Epithelial cell of proximal tubule (primary cell): ENCODE measurements at regions not wholly inside any gene's neighbourhood (a gene's known extent, or its start where the extent isn't known, plus 50 kb on each side); places are given as distances from the start of the nearest gene placed in this dataset.
"Not testable (repeated sequence)": the region's sequence is repeated elsewhere in the genome, so short reads cannot be mapped to it uniquely, and the experiment has no call there.

Experiments used
- DNase-seq: peaks from one replicate; pipeline ENCODE4 v3.0.0-alpha.2; 2011; ENCODE audit warnings: low read depth
- H3K4me3 ChIP-seq: 2 replicates; pipeline ENCODE4 v1.5.1; 2011; ENCODE audit warnings: low read depth, mild to moderate bottlenecking, low read length
- TF ChIP-seq, protein P1 (sequence below): conservative IDR thresholded peaks from 2 replicates; pipeline ENCODE4 v1.5.1; 2012; ENCODE audit warnings: low read depth, mild to moderate bottlenecking, low read length

DNA sequence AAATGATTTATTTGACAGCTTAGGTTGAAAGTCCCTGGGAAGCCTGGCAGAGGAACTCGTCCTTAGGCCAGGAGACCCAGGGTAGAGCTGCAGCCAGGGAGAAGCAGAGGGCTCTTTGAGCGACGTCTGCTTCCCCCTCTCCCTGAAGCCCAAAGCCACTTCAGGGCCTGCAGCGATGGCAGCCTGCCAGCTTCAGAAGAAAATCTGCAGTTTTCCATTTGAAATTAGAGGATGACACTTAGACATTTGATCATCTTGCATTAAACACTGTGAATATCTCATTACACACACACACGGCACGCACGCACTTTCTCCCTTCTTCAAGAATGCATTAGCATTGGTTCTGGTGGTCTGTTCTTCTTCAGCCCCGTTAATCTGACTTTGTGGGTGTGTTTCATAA is 96.5 kb downstream of the PLEKHG1 start:
- TF ChIP-seq, protein P1, sequence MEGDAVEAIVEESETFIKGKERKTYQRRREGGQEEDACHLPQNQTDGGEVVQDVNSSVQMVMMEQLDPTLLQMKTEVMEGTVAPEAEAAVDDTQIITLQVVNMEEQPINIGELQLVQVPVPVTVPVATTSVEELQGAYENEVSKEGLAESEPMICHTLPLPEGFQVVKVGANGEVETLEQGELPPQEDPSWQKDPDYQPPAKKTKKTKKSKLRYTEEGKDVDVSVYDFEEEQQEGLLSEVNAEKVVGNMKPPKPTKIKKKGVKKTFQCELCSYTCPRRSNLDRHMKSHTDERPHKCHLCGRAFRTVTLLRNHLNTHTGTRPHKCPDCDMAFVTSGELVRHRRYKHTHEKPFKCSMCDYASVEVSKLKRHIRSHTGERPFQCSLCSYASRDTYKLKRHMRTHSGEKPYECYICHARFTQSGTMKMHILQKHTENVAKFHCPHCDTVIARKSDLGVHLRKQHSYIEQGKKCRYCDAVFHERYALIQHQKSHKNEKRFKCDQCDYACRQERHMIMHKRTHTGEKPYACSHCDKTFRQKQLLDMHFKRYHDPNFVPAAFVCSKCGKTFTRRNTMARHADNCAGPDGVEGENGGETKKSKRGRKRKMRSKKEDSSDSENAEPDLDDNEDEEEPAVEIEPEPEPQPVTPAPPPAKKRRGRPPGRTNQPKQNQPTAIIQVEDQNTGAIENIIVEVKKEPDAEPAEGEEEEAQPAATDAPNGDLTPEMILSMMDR: no peak
- no peak for DNase-seq

GRCh38 chr6:150696918-150697317 is 97.2 kb downstream of the PLEKHG1 start:
- not testable (repeated sequence) for H3K4me3 ChIP-seq, DNase-seq

More for the DNA sequence above, 96.5 kb downstream of the PLEKHG1 start:
- no peak overlapping the region for H3K4me3 ChIP-seq

GRCh38 chr6:150697515-150697914 is 97.8 kb downstream of the PLEKHG1 start:
- no peak overlapping the region for H3K4me3 ChIP-seq
- TF ChIP-seq, protein P1: no peak
- no peak for DNase-seq

GRCh38 chr6:150698391-150698790 is 98.7 kb downstream of the PLEKHG1 start:
- TF ChIP-seq, protein P1: no peak
- DNase-seq: no peak
- no peak overlapping the region for H3K4me3 ChIP-seq

DNA sequence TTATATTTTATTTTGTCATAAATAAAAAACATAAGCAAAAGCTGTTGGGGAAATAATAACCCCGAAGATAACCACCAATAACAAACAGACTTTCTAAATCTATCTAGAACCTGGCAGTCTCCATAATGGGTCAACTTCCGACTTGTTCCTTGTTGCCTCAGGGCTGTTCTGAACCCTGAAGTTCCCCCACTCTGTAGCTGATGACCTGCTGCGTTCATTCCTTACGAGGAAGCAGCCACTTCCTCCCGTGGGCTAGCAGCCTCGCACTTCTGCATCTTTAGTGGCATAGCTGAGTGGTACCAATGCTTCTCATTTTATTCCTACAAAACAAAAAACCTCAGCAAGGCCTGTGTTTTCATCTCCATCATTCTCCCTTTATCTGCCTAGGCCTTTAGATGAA is 103.0 kb downstream of the PLEKHG1 start:
- no peak overlapping the region for H3K4me3 ChIP-seq
- TF ChIP-seq, protein P1: no peak
- DNase-seq: no peak

GRCh38 chr6:150704447-150705192 is 104.9 kb downstream of the PLEKHG1 start:
- TF ChIP-seq, protein P1: no peak
- no peak overlapping the region for H3K4me3 ChIP-seq
- DNase-seq: no peak

DNA sequence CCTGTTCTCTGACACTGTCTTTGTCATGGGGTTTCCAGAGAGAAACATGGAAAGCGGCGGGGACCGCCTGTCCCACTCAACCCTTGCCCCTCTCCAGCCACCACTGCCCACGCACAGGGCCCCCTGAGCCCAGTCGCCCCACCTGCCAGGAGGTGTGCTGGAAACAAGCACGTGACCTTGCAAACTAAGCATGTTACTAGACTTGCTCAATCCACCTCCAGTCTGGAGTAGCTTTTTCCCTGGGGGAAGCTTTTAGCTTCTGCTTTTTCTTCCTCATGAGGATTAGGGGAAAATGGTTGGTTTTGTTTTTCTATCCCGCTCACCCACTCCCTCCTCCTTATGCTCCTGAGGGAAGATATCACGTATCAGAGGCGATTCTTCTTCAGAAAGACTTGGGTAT is 105.7 kb downstream of the PLEKHG1 start:
- no peak for DNase-seq
- TF ChIP-seq, protein P1: no peak
- no peak overlapping the region for H3K4me3 ChIP-seq
